NCI-H748 treated with DMSO at 0.1 percent for 48 hours (cell line): ENCODE measurements at regions not wholly inside any gene's neighbourhood (a gene's known extent, or its start where the extent isn't known, plus 50 kb on each side); places are given as distances from the start of the nearest gene placed in this dataset.
"Not testable (repeated sequence)": the region's sequence is repeated elsewhere in the genome, so short reads cannot be mapped to it uniquely, and the experiment has no call there.

ENCODE experiments used
- DNase-seq: peaks from one replicate; lab custom pipeline; 2025; lab: John Stamatoyannopoulos, UW

DNA sequence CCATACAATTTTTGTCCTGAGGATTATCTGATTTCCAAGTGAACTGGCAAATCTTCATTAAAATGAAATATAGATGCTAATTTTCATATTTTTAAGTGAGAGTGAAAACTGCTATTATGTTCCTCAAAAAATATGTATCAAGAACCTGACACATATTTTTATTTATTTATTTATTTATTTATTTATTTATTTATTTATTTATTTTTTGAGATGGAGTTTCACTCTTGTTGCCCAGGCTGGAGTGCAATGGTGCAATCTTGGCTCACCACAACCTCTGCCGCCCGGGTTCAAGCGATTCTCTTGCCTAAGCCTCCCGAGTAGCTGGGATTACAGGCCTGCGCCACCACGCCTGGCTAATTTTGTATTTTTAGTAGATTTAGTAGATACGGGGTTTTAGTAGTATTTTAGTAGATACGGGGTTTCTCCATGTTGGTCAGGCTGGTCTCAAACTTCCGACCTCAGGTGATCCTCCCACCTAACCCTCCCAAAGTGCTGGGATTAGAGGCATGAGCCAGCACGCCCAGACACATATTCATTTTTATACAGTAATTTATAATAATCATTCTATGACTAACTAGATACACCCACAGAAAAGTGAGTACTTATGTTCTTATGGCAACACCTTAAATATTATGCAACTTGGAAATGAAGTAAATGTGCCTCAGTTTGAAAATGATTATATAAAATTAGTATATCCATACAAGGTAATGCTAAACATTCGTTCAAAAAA lies 248.3 kb downstream of the CDH7 start:
- DNase-seq = not testable (repeated sequence)

- no peak for DNase-seq
These were observed 244.4 kb downstream of the CDH7 start for GRCh38 chr18:65995206-65995605.

DNA sequence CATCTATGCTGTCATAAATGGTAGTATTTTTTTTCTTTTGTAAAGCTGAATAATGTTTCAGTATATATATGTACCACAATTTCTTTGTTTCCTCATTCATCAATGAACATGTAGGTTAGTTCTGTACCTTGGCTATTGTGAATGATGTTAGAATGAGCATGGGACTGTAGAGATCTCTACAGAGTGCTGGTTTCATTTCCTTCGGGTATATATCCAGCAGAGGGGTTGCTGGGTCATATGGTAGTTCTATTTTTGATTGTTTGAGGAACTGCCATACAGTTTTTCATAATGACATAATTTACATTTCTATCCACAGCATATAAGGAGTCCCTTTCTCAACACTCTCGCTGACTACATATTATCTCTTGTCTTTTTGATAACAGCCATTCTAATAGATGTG lies 243.5 kb downstream of the CDH7 start:
- DNase-seq = no peak

GRCh38 chr18:65990944-65991708 lies 240.3 kb downstream of the CDH7 start:
- peak; percentile 55 for DNase-seq

- DNase-seq = no peak
These were observed 239.4 kb downstream of the CDH7 start for GRCh38 chr18:65990174-65990690.

DNA sequence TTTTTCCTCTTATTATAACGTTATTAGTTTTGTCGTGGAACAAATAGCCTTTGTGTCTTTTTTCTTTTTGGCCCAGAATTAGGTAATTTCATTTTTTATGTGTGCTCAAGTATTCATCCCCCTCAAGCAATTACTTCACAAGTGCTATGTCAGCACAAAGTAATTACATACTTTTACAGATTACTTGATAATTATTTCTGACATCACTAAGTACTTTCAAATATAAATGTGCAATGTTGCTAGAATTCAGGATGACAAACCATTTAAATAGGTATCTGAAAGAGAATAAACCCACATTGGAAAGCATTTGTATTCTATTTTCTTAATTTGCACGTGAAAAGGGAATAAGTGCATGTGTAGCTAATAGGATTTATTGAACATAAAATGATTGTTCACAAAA lies 238.2 kb downstream of the CDH7 start:
- DNase-seq = no peak

- no peak for DNase-seq
These were observed 237.6 kb downstream of the CDH7 start for GRCh38 chr18:65988386-65988785.

- DNase-seq = peak; percentile 31
These were observed 232.9 kb downstream of the CDH7 start for GRCh38 chr18:65983750-65984149.

DNA sequence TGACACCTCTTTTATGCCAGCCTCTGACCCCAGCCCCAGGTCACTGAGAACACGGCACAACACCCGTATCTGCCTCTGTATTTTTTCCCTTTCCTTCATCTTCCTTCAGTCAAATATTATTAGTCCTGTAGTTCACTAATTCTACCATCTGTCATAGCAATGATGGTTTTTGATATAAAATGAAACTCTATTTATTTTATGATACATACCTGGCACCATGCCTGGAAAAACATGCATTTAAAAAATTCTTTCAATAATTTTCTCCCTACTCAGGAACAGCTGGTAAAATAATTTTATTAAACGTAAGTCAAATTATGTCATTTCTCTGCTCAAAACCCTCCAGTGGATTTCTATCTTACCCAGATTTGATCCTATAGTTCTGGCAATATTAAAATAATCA lies 224.7 kb downstream of the CDH7 start:
- no peak for DNase-seq

DNA sequence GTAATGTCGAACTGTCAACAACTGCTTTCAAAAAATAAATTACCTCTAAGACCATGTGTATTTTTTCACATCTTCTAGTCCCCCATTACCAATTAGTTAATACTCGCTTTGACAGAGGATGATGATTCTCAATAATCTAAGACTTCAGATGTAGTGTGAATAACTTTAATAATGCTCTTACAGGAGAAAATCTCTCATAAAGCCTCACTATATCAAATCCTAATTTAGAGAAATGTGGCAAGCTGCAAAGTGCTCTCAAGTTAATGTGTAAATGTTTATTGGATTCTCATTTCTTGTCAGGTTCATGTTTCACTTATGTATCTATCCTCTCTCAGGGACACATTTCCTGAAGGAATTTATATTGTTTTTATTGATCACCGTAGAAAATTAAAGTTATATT lies 223.9 kb downstream of the CDH7 start:
- no peak for DNase-seq

- no peak for DNase-seq
These were observed 217.6 kb downstream of the CDH7 start for GRCh38 chr18:65968239-65969004.

DNA sequence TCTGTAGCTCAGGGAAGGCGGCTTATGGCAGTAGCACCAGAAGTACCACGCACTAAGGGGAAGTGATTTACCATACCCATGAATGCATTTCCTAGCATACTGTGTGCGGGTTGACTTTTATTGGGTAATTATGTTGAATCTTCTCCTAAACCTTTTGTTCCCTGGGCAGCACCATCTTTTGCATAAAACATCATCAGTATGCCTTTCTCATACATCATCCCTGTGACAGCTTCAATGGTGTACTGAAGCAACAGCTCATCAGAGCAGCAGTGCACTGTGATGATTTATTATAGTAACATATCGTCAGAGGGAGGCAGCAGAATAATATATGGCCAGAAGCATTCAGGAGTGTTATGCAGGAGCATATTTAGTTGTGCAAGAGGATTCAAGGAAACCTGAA lies 204.9 kb downstream of the CDH7 start:
- DNase-seq = no peak

DNA sequence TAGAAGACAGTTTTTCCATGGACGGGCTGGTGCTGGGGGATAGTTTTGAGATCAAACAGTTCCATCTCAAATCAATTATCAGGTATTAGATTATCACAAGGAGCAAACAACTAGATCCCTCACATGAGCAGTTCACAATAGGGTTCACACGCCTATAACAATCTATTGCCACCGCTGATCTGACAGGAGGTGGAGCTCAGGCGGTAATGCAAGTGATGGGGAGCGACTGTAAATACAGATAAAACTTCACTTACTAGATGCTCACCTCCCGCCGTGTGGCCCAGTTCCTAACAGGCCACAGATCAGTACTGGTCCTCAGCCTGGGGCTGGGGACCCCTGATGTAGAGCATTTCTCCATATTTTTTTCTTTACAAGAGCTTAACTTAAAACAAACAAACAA lies 203.6 kb downstream of the CDH7 start:
- no peak for DNase-seq

DNA sequence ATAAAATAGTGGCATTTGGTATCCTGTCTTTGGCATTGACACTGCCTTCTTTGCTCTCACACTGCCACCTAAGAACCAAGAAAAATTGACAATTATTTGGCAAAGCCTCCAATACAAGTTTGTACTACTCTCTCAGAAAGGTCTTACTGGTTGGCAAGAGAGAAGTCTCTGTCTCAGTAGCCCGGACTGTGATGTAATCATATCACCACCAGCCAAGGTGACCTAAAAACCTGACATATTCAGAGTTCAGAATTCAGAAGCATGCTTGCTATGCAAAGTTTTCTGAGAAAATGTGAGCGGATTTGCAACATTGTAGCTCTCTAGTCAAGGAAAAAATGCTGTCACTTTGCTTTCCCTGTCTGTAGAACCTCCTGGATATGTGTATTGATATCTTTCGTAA lies 196.0 kb downstream of the CDH7 start:
- DNase-seq = no peak

DNA sequence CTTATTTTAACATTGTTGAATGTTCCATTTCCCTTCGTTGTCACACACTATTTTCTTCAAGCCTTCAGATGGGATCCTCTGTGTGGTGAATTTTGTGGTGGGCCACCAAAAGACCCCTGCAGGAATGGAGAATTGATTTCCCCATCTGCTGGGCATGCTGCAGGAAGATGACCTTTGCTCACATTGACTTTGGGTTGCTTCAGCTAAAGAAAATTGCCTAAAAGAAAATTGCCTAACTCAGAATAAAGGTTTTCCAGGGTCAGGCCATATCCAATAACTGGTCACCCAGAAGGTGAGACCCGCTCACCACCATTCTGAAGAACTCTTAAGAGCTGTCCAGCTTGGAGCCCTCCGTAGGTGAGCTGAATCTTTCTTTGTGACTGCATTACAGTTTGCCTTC lies 192.5 kb downstream of the CDH7 start:
- DNase-seq = no peak

GRCh38 chr18:65942854-65943253 lies 192.0 kb downstream of the CDH7 start:
- DNase-seq = no peak

- DNase-seq = no peak
These were observed 191.3 kb downstream of the CDH7 start for GRCh38 chr18:65942104-65942503.

DNA sequence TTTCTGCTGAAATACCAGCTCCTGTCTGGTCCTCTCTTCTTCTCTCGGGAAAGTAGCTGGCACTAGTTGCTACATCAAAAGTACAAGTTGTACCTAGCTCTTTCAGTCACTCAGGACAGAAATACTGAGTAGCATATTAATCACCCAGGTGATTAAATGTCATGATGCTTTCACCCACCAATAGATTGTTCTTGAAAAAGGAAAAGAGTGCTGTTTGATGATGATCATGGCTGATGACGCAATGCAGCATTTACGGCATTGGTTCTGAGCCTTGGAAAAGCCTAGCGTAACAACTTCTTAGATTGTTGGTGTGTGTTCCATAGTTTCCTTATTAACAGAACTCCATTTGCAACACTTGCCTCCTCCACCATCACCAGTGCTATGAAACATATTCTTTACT lies 190.7 kb downstream of the CDH7 start:
- no peak for DNase-seq
